Stimulated activated CD8-positive, alpha-beta memory T cell treated with anti-CD3 and anti-CD28 coated beads, Interleukin-7, amount 100 ng/mL, for 1 hour (primary cell): ENCODE measurements at regions not wholly inside any gene's neighbourhood (a gene's known extent, or its start where the extent isn't known, plus 50 kb on each side); places are given as distances from the start of the nearest gene placed in this dataset.
"Not testable (repeated sequence)": the region's sequence is repeated elsewhere in the genome, so short reads cannot be mapped to it uniquely, and the experiment has no call there.

ENCODE experiments used
- DNase-seq, 2 donors: peaks; one replicate each; pipeline ENCODE4 v3.0.0-alpha.2; 2020; ENCODE audit warnings: low read depth in 2 of 2

DNA sequence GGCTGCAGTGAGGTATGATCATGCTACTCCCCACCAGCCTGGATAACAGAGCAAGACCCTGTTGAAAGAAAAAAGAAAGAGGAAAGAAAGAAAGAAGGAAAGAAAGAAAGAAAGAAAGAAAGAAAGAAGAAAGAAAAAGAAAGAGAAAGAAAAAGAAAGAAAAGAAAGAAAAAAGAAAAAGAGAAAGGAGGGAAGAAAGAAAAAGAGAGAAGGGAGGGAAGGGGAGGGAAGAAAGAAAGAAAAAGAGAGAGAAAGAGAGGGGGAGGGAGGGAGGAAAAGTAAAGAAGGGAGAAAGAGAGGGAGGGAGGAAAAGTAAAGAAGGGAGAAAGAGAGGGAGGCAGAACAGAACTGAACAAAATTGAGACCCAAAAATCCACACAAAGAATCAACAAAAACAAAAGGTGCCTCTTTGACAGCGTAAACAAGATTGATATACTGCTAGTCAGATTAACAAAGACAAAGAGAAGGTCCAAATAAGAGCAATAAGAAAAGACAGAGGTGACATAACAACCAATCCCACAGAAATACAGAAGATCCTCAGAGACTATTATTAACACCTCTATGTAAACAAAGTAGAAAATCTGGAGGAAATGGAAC lies 293.9 kb upstream of the AMIGO2 start:
- no peak for DNase-seq

DNA sequence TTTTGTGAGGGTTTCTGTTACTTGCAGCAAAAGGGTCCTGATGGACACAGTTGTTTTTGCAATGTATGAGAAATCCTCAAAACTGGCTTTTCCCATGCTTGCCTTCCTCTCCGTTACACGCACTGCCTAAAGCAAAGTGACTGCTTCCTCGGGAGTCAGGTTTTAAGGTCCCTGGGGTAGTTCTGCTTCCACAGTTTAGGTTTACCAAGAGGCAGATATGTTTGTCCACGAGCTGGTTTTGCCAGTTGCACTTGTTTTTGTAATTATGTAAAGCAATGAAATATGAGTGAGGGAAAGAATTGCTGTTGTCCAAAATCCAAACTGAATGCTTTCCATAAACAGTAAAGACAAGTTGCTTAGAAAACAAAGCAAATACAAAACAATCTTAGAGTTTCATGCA lies 290.7 kb upstream of the AMIGO2 start:
- no peak for DNase-seq

DNA sequence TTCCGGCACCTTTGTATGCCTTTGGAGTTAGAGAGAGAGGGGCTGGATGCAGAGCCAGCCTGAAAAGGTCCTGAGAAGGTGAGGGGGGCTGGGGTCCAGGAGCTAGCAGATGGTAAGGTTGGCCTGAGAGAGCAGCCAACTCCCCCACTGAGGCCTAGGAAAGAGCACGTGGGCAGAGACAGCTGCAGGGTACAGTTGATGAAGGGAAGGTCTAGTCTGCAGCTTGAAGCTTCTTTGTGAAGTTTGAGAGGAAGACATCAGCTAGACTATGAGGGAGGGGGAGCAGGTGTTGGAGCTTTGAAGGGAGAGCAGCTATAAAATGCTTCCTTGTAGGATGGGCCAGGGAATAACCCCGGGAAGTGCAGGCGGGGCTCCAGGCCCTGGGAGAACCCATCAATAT lies 289.3 kb upstream of the AMIGO2 start:
- no peak for DNase-seq

DNA sequence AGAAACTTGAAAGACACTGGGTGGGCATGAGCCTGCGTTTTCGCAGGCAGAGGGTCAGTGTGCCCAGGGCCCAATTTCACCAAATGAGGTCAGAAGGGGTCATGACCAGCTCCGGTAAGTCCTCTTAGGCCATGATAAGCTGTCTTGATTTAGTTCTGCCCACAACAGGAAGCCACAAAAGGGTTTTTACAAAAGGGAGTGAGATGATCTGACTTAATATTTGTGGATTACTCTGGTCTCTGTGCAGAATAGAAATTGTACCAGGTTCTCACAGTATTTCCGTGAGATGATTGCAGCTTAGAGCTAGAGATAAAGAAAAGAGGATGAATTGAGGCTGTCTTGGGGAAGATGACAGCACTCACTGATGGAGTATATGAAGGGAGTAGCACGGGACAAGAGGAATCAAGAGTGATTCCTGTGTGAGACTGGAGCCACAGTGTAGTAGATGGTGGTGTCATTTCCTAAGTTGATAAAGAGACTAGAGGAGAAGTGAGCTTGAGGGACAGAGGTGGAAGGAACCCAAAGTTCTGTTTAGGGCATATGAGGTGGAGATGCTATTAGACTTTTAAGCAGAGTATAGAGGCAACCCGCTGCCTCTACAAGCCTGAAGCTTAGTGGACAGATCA lies 288.3 kb upstream of the AMIGO2 start:
- no peak for DNase-seq

DNA sequence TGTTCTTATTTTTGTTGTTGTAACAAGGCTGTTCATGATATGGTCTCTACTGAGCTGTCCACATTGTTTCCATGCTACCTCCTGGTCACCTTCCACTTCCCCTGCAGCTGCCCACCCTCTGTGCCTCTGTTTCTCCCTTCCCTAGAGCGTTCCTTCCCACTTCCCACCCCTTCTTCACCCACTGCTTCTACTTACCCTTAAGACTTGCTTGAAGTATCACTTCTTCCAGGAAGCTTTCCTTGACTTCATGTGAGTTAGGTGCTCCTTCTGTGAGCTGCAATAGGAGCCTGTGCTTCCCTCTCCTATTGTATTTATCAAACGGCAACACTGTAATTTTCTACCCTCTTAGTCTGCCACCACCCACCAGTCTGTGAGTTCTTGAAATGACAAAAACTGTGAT lies 286.8 kb upstream of the AMIGO2 start:
- DNase-seq: no peak

DNA sequence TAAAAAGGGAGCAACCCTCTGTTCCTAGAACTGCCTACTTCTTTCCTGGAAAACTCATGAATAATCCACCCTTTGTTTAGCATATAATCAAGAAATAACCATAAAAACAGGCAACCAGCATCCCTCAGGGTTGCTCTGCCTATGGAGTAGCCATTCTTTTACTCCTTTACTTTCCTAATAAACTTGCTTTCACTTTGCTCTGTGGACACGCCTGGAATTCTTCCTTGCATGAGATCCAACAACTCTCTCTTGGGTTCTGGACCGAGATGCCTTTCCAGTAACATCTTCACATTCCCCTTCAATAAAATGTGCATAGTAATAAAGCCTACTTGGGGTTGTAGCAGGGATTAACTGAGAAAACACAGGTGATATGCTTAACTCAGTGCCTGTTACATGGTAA lies 286.4 kb upstream of the AMIGO2 start:
- no peak for DNase-seq

DNA sequence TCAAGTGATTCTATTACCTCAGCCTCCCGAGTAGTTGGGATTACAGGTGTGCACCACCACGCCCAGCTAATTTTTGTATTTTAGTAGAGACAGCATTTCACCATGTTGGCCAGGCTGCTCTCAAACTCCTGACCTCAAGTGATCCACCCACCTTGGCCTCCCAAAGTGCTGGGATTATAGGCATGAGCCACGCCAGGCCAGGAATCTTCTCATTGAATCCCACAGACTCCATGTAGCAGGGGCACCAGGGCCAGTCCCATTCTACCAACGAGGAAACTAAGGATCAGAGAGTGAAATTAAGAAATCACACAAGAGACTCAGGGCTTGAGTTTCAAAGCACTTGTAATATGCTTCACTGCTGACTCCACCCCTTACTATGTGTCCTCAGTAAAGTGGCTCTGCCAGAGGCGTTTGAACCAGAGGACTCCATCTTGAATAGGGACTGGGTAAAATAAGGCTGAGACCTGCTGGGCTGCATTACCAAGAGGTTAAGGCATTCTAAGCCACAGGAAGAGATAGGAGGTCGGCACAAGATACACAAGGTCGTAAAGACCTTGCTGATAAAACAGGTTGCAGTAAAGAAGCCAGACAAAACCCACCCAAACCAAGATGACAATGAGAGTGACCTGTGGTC lies 285.8 kb upstream of the AMIGO2 start:
- DNase-seq: not testable (repeated sequence)

DNA sequence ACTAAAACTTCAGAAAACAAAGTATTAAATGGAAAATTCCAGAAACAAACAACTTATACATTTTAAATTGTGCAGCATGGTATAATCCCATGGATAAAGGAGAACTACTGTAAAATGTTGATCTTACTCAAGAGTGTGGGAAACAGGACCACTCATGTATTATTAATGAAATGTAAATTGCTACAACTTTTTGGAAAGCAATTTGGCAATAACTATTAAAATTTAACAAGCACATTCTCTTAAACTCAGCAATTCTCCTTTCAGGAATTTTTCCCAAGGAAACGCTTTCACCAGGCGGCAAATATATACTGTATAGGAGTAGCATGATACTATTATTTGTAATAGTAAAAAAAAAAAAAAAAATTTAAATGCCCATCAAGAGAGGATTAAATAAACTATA lies 284.5 kb upstream of the AMIGO2 start:
- no peak for DNase-seq

DNA sequence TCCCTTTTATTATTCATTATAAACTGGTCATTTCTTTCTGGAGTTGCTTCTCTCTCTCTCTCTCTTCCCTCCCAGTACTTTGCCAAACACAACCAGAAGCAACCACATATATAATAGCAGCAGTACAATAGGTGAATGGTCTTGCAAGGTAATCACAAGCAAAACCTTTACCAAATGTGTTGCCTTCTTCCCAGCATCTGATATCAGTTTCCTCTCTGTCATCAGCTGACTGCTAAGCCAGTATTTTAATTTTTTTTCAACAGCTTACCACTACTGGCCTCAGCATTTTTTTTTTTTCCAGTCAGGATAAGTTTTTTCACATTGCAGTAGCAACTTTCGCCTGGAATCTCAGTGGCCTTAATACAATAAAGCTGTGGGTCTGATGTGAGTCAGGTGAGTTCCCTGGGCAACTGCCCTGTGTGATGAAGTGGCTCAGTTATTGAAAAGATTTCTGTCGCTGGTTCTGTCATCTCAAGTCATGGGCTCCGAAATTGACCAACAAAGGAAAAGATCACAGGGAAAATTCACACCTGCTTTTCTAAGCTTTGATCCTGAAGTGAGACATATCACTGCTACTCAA lies 282.5 kb upstream of the AMIGO2 start:
- DNase-seq: no peak

DNA sequence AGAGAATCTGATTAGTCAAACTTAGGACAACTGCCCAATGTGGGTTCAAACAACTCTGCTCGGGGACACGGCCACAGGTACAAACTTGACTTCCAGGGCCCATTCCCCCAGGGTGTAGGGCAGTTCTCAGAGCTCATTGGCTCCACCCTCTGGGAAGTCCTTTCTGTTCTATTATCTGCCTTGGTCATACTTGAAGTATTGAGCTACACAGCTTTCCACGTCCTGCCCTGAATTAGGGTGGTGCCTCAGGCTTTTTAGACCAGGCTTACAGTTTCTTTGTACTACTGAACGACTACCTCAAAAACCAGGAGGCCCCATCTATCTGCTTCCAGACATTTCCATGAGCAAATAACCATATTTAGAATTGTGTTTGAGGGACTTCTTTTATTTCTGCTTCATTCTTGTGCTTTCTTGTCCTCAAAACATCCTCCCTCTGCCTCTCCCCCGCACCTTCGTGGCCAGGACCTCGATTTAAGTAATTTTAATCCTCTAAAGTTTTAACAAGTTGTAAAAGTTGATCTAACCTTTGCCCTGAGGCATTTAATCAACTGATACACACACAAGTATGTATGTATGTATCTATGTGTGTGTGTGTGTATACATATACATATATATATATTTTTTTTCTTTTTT lies 281.7 kb upstream of the AMIGO2 start:
- DNase-seq: no peak

DNA sequence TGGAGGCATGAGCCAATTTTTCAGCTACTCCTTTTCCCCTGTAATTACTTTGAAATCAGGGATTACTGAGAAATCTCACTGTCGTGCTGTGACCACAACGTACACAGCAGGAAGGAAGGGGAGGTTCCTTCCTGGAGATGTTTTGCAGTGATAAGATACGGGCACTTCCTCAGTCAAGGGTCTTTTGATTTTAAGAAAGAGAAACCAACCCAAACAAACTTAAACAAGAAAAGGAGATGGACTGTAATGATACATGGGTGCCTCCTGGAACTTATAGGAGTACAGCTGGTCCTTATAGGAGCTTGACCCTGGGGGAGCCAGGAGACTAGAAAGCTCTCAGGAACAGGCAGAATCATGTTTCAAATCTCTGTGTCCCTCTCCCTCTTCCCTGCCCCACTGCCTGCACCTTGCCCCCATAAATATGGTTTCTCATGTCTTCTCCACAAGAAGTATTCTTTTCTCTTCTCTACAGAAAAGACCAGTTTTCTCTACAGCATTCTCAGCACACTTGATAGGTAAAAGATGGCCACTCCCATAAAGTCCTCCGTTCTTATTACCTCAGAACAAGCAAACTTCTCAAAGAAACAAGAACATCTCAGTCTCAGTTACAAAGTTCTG lies 281.1 kb upstream of the AMIGO2 start:
- no peak for DNase-seq

DNA sequence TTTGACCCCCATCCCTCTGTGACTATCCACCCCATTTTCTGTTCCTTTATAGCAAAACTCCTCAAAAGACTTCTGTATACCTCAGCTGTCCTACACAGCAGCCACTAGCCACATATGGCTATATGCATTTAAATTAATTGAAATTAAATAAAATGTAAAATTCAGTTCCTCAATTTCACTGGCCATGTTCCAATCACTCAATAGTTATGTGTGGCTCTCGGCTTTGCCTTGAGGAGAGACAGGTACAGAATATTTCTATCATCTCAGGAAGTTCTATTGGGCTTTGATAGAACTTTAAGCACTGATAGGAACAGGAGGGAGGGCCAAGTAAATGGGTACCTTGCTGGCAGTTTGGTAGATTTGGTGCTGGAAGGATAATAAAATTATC lies 280.3 kb upstream of the AMIGO2 start:
- DNase-seq: no peak

DNA sequence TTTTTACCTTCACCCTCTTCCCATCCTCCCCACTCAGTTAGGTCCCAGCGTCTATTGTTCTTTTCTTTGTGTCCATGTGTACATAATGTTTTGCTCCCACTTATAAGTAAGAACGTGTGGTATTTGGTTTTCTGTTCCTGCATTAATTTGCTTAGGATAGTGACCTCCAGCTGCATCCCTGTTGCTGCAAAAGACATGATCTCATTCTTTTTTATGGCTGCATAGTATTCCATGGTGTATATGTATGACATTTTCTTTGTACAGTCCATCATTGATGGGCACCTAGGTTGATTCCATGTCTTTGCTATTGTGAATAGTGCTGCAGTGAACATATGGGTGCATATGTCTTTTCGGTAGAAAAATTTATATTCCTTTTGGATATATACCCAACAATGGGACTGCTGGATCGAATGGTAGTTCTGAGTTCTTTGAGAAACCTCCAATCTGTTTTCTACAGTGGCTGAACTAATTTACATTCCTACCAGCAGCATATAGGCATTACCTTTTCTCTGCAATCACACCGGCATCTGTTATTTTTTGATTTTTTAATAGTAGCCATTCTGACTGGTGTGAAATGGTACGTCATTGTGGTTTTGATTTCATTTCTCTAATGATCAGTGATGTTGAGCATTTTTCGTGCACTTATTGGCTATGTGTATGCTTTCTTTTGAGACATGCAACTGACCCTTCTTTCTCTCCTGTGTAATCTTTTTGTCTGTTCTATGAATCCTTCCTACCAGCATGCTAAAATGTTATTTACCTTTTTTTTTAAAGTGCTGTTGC lies 279.7 kb upstream of the AMIGO2 start:
- no peak for DNase-seq

DNA sequence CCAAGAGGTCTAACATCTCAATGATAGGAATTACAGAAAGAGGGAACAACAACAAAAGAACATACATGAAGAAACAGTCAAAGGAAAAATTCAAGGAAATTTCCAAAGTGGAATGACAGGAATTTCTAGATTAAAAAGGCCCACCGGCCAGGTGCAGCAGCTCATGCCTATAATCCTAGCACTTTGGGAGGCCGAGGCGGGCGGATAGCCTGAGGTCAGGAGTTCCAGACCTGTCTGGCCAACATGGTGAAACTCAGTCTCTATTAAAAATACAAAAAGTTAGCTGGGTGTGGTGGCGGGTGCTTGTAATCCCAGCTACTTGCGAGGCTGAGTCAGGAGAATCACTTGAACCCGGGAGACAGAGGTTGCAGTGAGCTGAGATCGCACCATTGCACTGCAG lies 277.2 kb upstream of the AMIGO2 start:
- not testable (repeated sequence) for DNase-seq

DNA sequence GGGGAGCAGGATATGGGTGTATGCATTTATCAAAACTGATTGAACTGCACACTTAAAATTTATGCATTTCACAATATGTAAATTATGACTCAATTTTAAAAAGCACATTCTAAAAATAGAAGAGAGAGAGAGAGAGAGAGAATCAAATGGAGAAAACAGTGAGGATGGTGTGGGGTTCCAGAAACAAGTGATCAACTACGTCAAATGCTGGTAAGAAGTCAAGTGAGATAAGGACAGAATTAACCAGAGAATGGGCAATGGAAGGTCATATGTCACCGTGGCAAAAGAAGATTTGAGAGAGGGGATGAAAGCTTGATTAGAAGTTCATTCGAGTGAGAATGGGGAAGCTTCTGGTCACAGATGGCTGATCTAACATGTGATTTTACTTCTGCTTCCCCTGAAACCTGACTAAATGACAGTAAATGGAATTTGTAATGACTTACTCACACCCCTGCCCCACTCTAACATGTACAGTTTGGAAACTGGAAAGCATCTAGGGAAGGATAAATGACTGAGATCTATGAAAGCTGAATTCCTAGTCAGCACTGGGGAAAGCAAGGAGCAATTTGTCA lies 276.5 kb upstream of the AMIGO2 start:
- DNase-seq: no peak

DNA sequence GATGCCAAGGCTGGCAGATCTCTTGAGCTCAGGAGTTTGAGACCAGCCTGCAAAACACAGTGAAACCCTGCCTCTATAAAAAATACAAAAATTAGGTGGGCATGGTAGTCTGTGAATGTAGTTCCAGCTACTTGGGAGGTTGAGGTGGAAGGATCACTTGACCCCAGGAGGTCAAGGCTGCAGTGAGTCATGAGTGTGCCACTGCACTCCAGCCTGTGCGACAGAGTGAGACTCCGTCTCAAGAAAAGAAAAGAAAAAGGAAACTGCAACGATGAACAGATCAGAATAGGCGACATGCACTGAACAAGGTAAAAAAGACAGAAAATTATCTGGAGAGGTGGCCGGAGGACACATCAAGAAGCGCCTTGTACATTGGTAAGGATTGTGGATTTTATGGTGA lies 273.7 kb upstream of the AMIGO2 start:
- DNase-seq: no peak

DNA sequence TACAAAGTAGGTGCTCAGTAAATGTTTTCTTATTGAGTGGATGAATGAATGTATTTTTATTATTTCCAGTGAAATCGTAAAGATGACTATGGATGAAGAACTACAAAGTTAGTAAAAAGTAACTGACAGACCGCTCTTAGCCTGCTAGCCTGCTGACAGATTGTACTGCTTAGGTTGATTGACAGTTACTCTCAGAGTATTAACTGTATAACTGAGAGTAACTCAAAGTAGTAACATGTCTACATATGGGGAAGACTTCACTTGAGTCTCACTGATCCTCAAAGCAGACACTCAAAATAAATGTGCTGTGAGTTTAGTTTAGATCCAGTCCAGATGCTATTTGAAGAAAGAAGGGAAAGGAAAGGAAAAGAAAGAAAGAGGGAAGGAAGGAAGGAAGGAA lies 272.3 kb upstream of the AMIGO2 start:
- DNase-seq: no peak

DNA sequence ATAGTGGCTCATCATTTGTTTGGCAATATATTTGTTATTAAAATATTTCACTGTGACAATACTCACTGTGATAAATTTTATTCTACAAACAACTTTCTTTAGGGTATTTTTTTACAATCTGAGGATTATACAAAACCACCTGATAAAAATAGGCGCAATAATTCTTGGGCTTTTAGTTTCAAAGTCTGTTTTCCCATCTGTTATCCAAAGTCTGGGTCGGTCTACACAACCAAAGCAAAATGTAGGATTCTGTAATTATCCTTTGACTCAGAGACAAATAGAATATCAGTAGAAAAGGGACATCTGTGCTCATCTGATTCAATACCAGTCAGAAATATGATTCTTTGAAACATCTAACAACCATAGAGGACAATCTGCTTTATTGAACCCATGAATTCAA lies 271.8 kb upstream of the AMIGO2 start:
- DNase-seq: no peak

DNA sequence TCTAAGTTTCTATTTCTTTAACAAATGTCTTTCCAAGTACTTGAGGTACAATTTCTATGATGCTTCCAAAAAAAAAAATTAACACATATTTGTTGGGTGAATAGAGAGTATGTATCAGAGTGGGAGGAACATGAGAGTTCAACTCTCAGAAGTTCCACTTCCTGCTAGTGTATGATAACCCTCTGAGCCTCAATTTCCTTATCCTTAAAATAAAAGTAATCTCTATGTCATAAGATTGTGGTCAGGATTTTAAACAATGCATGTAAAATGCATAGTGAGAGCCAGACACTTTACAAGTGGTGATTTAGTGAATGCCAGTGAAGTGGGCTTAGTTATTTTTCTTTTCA lies 270.3 kb upstream of the AMIGO2 start:
- no peak for DNase-seq

DNA sequence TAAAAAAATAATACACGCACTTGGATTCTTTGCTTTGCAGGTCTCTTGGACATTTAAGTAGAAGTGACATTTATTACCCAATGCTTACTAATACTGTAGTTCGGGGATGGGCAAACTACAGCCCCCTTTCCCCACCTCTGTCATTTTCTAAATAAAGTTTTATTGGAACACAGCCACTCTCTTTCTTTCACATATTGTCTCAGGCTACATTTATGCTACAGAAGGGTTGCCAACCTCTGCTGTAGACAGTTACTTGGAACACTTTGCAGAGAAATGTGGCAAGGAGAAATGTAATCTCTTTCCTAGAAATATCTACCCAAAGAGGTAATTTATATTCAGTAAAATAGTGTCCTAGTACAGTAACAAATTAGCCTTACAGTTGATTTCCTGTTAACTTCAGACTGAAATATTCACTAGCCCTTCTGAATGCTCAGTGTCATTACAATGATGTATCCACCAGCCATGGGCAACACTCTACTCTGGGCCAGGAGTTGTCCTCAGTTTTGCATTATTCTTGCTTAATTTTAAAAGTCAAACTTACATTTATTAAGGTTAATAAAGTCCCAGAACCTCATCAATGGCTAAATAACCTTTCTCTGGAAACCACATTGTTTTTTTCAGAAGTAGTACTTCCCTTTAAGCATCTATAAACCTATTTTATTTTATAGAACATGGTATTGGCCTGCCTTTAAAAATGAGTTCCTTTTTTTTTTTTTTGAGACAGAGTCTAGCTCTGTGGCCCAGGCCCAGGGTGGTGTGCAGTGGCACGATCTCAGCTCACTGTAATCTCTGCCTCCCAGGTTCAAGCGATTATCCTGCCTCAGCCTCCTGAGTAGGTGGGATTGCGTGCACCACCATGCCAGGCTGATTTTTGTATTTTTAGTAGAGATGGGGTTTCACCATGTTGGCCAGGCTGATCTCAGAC lies 269.6 kb upstream of the AMIGO2 start:
- no peak for DNase-seq
